Activated effector memory CD4-positive, alpha-beta T cell treated with anti-CD3 and anti-CD28 coated beads, Interleukin-2, amount 50 U/mL, for 16 hours (primary cell): ENCODE measurements at regions not wholly inside any gene's neighbourhood (a gene's known extent, or its start where the extent isn't known, plus 50 kb on each side); places are given as distances from the start of the nearest gene placed in this dataset.
"Not testable (repeated sequence)": the region's sequence is repeated elsewhere in the genome, so short reads cannot be mapped to it uniquely, and the experiment has no call there.

Experiments used
- DNase-seq: peaks from one replicate; pipeline ENCODE4 v3.0.0-alpha.2; 2020

DNA sequence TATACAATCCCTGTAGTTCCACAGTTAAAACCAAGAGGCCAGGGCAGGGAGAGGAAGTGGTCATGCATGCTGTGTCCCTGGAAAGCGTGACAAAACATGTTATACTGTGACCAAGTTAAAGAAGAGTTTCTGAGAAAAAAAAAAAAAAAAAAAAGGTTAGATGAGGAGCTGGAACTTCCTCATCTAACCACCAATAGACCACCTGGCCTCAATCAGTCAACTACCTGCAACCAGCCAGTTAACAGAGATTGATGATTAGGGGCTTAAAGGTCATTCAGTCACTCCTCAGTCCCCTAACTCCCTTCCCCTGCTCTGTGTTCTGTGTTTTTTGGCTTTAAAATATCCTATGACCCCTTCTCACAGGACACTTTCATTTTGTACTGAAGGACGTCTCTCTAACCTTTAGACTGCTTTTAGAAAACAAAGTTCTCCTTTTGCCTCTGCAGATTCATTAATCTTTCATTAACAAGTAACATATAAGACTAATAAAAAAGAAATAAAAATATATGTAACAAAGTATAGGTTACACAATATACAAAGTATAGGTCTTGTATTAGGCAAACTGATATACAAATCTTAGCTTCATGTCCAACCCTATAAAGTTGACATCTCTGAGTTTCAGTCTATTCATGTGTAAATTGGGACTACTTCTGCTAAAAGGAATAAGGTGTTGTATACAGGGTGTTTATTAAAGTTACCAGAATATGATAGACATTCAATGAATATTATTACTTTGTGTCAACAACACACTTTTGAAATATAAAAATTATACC lies 179.1 kb upstream of the NDST4 start:
- DNase-seq: no peak

DNA sequence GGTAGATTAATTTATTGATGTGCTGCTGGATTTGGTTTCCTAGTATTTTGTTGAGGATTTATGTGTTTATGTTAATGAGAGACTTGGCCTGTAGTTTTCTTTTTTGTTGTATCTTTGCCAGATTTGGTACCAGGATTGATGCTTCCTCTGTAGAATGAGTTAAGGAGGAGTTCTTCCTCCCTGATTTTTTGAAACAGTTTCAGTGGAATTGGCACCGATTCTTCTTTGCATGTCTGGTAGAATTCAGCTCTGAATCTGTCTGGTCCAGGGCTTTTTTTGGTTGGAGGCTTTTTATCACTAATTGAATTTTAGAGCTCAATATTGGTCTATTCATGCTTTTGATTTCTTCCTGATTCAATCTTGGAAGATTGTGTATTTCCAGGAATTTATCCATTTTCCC lies 174.0 kb upstream of the NDST4 start:
- no peak for DNase-seq

- no peak for DNase-seq
Observed at GRCh38 chr4:115279330-115279729, 165.9 kb upstream of the NDST4 start.

GRCh38 chr4:115278830-115279229 lies 165.4 kb upstream of the NDST4 start:
- DNase-seq: no peak

DNA sequence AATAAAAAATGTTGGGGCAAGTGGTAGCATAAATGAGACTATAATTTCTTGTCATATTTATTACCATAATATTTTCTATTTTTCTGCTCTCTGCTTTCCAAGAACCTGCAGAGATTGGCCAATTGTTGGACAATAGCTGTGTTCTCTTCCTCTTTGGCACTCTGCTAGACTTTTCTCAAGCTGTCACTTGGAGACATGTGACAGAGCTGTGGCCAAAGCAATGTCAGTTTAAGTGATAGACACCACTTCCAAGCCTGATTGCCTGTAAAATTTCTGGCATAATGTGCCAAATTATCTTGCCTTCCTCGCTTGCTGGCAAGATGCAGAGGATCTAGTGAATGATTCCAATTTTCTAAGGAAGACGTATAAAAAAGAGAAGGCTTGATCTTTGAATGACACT lies 162.2 kb upstream of the NDST4 start:
- no peak for DNase-seq

DNA sequence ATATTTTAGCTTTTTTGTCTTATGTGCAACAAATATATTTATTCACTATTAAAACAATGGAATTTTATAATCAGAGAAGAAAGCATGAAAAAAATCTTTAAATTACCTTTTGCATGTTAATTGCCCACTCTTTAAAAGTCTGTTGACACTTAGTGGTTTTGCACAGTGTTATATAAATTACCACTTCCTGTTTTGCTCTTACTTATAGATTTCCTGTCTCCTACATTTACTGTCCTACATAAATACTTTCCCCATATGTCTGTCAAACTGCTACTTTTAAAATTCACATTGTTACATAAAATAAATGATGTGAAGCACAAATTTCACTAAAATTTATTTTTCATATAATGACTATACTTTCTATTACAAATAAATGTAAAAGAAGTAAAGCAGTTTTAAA lies 161.1 kb upstream of the NDST4 start:
- DNase-seq: no peak

DNA sequence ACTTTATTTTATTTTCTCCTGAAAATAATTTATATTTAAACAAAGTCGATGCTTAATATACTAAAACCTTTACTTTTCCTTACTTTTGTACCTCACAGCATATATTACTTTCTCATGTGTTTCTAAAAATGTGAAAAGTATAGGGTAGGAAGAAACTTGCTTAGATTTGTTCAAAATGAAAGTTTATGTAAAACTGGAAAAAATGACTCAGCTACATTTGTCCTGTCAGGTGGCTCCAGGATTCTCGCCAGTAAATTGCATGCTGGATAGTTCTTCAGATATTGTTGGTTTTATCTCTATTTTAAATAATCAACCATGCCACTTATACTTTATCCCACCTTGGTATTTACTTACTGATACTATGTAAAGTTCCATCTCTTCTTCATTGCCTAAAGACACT lies 159.2 kb upstream of the NDST4 start:
- DNase-seq: no peak

GRCh38 chr4:115272185-115272584 lies 158.8 kb upstream of the NDST4 start:
- DNase-seq: no peak

GRCh38 chr4:115260195-115260594 lies 146.8 kb upstream of the NDST4 start:
- DNase-seq: no peak

- DNase-seq: no peak
Observed at GRCh38 chr4:115259642-115260041, 146.2 kb upstream of the NDST4 start.

- DNase-seq: no peak
Observed at GRCh38 chr4:115249808-115250207, 136.4 kb upstream of the NDST4 start.

GRCh38 chr4:115234405-115235093 lies 121.1 kb upstream of the NDST4 start:
- DNase-seq: no peak

DNA sequence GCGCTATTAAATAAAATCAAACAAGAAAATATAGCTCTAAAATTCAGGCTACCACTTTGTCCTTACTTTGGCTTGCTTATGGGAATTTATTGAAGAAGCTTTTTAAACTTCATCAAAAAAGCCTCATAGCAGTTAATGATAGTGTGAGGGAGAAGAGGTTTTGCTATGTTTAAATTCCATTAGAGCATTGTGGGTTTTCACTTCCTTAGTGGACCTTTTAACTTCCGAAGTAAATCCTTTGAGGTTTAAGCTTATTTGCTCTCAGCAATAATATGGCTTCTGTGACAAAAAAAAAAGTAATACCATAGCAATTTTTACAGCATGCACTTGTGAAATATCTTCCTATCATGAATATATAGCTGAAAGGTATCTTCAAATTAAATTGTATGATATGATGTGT lies 120.2 kb upstream of the NDST4 start:
- no peak for DNase-seq

- DNase-seq: no peak
Observed at GRCh38 chr4:115229873-115230272, 116.5 kb upstream of the NDST4 start.

GRCh38 chr4:115228851-115229250 lies 115.4 kb upstream of the NDST4 start:
- DNase-seq: no peak

- DNase-seq: no peak
Observed at GRCh38 chr4:115222061-115222460, 108.6 kb upstream of the NDST4 start.

DNA sequence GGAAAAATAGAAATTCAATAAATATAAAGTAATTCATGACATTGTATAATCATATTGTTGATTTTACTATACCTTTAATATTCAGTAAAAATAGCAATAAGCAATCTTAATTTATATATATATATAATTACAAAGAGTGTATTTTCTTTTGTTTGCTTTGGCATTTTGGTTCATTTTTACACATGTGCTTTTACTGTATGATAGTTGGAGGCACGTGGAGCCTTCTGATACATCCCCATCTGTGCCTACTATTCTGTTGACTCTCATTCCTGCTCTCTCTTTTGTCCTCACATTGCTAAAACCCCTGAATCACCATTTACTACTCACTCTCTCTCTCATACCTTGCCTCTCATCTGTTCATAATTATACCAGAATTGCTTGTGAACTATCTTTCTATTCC lies 106.4 kb upstream of the NDST4 start:
- no peak for DNase-seq

DNA sequence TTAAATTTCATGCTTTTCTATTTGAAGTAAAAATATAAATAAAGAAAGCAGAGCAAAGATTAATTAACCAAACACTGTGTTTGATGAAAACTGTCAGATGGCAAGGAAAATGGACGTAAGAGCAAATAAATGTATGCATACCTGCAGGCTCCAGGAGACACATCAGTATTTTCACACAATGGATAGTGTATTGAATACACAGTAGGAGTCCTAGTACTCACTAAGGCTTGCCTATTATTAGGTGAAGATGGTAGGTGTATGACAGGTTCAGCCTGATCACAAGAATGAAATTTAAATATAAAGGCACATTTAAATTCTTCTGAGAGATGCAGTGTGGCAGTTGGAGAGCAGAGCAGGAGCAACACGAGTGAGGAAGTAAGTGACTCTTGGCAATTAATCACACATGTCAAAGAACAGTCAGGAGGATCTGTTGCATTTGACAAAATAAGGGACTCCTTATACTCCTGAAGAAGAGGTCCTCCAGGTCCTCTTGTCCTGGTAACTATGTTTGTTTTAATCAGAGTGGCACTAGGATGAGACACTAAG lies 106.0 kb upstream of the NDST4 start:
- DNase-seq: no peak

GRCh38 chr4:115215935-115216334 lies 102.5 kb upstream of the NDST4 start:
- no peak for DNase-seq

DNA sequence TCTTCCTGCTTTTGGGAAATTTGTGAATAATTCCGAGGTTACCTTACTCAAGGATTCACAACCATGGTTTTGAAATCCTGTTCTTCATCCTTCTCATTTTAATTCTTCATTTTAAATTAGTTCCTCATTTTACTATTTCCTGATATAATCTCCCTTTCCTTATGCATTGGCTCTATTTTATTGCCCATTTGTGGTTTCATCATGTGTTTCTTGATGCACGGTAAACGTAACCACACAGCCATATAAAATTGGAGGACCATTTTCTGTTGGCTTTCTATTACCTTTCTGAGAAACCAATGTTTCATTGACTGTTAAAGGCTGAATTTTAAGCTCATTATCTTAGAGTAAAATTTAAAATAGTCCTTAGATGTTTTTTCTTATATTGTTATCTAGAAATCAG lies 100.3 kb upstream of the NDST4 start:
- no peak for DNase-seq

DNA sequence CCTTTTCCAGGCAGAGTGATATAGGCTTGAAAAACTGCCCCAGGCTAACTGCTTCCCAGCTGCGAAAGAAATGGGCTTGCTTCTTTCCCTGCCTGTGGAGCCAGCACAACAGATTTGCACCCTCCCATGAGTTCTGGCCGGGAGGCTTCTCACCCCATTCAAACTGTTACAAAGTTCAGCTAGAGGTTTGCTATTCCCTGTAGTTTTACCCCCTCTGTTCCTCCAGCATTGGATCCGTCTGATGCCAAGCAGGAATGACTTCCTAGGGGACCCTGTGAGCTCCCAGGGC lies 87.6 kb upstream of the NDST4 start:
- no peak for DNase-seq

- not testable (repeated sequence) for DNase-seq
Observed at GRCh38 chr4:115200201-115201041, 87.0 kb upstream of the NDST4 start.

DNA sequence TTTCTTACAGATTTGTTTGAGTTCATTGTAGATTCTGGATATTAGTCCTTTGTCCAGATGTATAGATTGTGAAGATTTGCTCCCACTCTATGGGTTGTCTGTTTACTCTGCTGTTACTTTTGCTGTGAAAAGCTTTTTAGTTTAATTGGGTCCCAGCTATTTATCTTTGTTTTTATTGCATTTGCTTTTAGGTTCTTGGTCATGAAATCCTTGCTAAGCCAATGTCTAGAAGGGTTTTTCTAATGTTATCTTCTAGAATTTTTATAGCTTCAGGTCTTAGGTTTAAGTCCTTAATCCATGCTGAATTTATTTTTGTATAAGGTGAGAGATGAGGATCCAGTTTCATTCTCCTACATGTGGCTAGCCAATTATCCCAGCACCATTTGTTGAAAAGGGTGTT lies 81.2 kb upstream of the NDST4 start:
- not testable (repeated sequence) for DNase-seq

- no peak for DNase-seq
Observed at GRCh38 chr4:115190529-115190928, 77.1 kb upstream of the NDST4 start.
